ENCODE measurements at regions not wholly inside any gene's neighbourhood (a gene's known extent, or its start where the extent isn't known, plus 50 kb on each side); places are given as distances from the start of the nearest gene placed in this dataset.
"Not testable (repeated sequence)": the region's sequence is repeated elsewhere in the genome, so short reads cannot be mapped to it uniquely, and the experiment has no call there.

DNA sequence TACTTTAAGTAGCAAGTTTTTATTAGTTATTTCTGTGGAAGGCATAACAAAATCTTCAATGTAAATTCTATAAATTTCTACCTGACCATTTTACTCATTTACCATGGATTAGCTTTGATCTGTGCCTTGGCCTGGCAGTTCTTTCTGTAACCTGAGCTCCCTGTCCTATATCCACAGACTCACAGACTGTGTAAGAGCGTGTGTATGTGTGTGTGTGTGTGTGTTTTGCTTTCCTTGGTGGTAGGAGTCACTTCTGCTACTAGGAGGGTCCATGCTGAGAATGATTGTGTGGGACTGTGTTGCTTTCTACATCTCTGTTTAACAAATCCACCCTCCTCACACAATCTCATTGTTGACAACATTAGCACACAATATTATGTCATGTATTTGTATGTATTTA is 221.2 kb upstream of the PELI2 start:
- no peak for DNase-seq (ENCODE audit: low read depth in 2 of 2)

GRCh38 chr14:55898938-55899337 is 219.3 kb upstream of the PELI2 start:
- no peak for DNase-seq (ENCODE audit: low read depth in 2 of 2)

DNA sequence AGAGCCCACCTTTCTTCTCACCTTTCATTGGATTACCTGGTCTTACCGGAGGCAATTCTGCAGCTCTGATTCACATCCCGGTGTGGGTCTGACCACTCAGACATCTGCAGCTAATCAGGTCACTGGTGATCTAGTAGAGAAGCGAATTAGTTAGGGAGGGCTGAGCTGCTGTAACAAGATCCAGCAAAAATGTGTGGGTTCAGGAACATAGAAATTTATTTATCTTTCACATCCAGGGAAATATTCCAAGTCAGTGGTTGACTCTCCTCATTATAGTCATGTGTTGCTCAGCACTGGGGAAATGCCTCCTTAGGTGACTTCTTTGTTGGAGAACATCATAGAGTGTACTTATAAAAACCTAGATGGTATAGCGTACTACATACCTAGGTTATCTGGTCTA is 218.7 kb upstream of the PELI2 start:
- DNase-seq (ENCODE audit: low read depth in 2 of 2): no peak

DNA sequence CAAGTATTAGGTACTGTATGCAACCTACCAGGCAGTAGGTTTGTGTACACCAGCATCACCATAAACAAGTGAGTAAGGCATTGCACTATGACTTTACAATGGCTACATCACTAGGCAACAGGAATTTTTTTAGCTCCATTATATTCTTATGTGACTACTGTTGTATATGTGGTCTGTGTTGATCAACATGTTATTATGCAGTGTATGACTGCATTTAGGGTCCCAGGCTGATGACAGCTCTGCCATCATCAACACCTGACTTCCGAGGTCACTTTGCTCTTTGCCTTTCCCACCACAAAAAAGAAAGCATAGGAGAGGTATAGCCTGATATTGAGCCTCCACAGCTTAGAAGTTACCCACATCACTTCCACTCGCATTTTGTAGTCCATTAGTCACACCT is 217.5 kb upstream of the PELI2 start:
- DNase-seq (ENCODE audit: low read depth in 2 of 2): no peak

- no peak for DNase-seq (ENCODE audit: low read depth in 2 of 2)
Observed at GRCh38 chr14:55901291-55901690, 216.9 kb upstream of the PELI2 start.

DNA sequence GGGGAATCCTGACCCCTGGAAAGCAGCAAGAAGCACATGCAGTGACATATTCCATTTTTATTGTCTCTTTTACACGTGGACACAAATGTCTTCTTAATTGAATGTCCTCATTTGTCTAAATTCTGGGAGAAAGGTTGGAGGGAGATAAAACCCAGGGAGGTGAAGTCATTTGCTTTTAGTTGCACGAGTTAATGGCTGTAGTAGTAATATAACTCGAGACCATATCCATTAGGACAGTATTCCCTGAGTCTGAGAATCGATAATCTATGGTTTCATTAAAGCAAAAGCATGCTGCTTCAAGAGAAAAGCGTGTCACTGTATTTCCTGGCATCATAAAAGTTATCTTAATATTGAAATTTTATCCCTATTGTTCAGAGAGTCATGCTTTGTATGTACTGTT is 216.0 kb upstream of the PELI2 start:
- DNase-seq (ENCODE audit: low read depth in 2 of 2): no peak

- DNase-seq (ENCODE audit: low read depth in 2 of 2): no peak
Observed at GRCh38 chr14:55904086-55904485, 214.1 kb upstream of the PELI2 start.

DNA sequence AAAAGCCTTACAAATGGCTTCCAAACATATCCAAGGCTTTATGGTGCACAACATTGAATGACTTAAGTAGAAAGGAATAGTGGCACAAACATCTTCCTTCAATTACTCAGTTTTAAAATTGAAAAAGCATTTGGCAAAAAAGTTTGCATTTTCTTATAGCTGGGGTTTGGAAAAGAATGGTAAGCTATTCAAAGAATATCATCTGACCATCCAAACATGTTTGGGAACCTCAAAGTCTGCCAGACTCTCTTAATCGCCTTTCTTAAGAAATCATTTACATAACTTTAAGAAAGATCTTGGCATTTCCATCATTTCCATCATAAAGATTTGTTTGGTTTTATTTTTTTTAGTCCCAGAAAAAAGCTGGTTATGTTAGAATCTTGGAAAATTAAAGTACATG is 210.1 kb upstream of the PELI2 start:
- no peak for DNase-seq (ENCODE audit: low read depth in 2 of 2)

DNA sequence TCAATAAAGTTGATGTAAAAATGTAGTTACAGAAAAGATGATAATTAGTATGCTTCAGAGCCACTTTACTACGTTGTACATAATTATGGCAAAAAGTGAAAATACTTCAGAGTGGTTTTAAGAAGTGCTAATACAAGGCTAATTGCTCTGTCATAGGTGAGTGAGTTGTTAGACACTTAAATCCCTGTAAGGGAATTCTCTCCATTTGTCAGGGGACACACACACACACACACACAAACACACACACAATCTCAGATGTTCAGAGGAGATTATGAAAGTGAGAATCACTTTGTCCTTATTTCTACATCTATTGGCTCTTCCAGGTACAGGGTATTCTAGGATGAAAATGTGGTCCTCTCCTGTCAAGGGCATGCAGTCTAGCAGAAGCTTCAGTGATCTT is 208.3 kb upstream of the PELI2 start:
- no peak for DNase-seq (ENCODE audit: low read depth in 2 of 2)

GRCh38 chr14:55910601-55911243 is 207.5 kb upstream of the PELI2 start:
- no peak for DNase-seq (ENCODE audit: low read depth in 2 of 2)

GRCh38 chr14:55911776-55912175 is 206.4 kb upstream of the PELI2 start:
- DNase-seq (ENCODE audit: low read depth in 2 of 2): no peak

- no peak for DNase-seq (ENCODE audit: low read depth in 2 of 2)
Observed at GRCh38 chr14:55912344-55912743, 205.9 kb upstream of the PELI2 start.

DNA sequence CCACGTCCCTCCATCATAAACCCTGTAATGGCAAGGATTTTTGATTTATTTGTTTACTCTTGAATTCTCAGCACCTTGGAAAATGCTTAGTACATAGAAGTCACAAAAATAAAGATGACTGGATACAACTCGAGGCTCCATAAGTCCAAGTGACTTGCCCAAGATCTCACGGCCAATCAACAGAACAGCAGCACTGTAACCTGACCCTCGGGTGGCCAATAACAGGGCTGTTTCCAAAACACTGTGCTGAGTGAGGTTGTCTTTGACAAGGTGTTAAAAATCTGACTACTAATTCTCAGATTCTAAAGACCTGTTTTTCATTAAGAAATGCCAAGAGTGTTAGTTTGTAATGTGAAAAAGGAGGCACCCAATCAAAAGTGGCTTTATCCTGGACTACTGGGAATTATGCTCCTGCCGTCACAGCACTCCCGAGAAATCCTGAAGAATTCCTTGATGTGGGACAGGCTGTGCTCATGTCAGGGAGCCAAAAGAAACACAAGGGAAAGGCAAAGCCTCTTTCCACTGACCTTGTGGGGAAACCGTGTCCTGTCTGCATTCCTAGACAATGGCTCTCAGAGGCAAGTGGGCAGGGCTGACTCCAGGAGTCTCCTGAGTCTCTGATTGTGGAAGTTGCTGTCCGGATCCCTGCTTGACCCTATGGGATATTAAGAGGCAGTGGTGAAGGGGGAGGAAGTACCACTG is 204.7 kb upstream of the PELI2 start:
- no peak for DNase-seq (ENCODE audit: low read depth in 2 of 2)

DNA sequence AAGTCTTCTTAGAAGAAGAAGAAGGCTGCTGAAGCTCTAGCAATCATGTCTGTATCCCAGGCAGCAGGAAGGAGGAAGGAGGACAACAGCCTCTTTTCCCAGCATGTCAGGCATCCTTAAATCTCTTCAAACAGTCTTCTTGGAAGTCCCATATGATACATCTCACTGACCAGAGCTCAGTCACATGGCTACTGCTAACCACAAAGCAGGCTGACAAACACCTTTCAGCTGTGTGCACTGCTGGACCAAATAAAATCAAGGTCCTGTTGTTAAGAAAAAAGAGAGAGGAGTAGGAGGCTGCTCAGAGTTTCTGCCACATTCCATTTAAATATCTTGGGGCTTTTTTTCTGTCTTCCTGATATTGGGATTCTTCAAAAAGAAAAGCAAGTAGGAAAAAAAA is 203.4 kb upstream of the PELI2 start:
- DNase-seq (ENCODE audit: low read depth in 2 of 2): no peak

GRCh38 chr14:55915456-55915855 is 202.8 kb upstream of the PELI2 start:
- no peak for DNase-seq (ENCODE audit: low read depth in 2 of 2)

DNA sequence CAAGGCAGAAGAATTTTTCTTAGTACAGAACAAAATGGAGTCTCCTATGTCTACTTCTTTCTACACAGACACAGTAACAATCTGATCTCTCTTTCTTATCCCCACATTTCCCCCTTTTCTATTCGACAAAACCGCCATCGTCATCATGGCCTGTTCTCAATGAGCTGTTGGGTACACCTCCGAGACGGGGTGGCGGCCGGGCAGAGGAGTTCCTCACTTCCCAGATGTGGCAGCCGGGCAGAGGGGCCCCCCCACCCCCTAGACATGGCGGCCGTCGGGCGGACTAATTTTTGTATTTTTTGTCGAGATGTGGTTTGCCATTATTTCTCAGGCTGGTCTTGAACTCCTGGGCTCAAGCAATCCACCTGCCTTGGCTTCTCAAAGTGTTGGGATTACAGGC is 198.4 kb upstream of the PELI2 start:
- DNase-seq (ENCODE audit: low read depth in 2 of 2): not testable (repeated sequence)

GRCh38 chr14:55921511-55921910 is 196.7 kb upstream of the PELI2 start:
- DNase-seq (ENCODE audit: low read depth in 2 of 2): no peak

GRCh38 chr14:55926007-55926406 is 192.2 kb upstream of the PELI2 start:
- no peak for DNase-seq (ENCODE audit: low read depth in 2 of 2)

DNA sequence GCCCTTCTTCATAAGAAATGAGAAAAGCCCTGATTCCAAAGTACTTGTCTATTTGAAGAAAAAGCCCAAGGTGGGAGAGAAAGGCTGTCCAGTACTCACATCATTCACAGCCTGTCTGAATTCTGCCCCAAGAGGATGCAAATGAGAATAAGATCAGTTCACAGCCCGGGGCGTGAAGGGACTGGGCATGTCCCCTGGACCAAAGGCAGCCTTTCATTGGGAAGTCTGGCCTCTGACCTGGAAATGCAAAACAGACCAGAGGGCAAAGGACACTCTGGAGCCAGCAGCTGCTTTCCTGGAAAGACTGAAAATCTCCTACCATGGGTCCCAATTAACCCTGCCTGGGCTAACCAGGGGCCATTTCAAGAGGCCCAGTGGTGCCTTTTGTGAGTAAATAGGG is 191.2 kb upstream of the PELI2 start:
- no peak for DNase-seq (ENCODE audit: low read depth in 2 of 2)

DNA sequence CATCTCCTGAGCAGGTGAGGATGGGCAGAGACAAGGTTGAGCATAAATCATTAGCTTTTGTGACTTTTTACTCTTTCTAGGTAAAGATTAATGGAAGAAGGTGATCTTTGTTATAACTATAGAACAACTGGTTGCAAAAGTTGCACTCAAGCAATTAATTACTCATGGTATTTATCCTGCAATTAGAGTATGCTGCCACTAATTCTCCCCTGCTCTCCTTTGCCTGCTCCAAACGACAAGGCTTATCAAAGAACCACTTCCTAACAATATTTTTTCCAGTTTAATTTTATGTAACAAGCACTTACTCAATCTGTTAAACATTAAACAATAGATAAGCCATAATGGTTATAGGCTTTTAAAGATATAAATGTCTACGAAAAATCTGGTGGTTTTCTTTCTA is 189.9 kb upstream of the PELI2 start:
- DNase-seq (ENCODE audit: low read depth in 2 of 2): no peak

DNA sequence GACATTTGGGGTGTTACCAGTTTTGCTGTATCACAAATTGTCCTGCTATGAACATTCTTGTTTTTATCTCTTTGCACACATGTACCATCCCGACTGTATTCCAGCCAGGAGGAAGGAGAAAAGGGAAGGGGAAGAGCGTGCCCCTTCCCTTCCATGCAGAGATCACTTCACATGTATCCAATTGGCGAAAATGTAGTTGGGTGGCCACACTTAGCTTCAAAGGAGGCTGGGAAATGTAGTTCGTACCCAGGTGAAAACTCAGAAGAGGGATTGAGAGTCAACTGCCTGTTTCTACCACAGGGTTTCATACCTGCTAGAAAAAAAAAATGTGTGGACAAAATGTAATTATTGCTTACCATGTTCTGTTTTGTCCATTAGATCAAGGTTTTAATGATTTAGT is 189.1 kb upstream of the PELI2 start:
- DNase-seq (ENCODE audit: low read depth in 2 of 2): no peak

DNA sequence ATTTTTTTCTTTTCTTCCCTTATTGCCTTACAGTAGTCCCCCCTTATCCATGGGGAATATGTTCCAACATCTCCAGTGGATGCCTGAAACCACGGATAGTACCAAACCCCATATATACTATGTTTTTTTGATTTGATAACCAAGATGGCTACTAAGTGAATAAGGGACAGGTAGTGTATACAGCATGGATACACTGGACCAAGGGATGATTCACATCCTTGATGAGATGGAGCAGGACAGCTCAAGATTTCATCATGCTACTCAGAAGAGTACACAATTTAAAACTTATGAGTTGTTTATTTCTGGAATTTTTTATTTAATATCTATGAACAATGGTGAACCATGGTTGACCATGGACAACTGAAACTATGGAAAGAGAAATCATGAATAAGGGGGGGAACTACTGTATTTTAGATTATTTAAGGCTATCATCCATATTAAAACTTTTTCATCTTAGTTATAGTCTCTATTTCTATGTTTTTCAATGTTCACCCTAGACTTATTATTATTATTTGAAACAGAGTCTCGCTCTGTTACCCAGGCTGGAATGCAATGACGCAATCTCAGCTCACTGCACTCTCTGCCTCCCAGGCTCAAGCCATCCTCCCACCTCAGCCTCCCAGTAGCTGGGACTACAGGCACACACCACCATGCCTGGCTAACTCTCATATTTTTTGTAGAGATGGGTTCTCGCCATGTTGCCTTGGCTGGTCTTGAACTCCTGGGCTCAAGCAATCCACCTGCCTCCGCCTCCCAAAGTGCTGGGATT is 188.0 kb upstream of the PELI2 start:
- DNase-seq (ENCODE audit: low read depth in 2 of 2): no peak

DNA sequence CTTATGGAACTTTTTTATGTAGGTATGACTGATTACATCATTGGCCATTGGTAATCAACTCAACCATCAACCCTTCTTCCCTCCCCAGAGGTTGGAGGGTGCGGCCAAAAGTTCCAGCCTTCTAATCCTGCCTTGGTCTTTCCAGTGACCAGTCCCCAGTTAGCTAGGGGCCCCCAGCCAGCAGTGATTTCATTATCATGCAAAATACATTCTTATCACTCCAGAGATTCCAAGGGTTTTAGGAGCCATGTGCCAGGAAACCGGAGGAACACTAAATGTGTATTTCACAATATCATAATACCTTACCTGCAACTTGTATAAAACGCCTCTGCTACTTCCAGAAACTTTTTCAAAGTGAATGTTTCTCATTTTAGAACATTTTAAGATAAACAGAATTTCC is 181.5 kb upstream of the PELI2 start:
- DNase-seq (ENCODE audit: low read depth in 2 of 2): no peak

Measured in stimulated activated CD4-positive, alpha-beta T cell treated with anti-CD3 and anti-CD28 coated beads, Interleukin-12 subunit alpha, Interleukin-12 subunit beta, amount 100 ng/mL, for 24 hours (primary cell).